LoVo (cell line): ENCODE measurements at regions not wholly inside any gene's neighbourhood (a gene's known extent, or its start where the extent isn't known, plus 50 kb on each side); places are given as distances from the start of the nearest gene placed in this dataset.

Experiments
- DNase-seq: peaks from one replicate; pipeline ENCODE4 v3.0.0-alpha.2; 2016; ENCODE audit warnings: low spot score

- no peak for DNase-seq
Observed at GRCh38 chr6:165913676-165914570, 250.9 kb upstream of the PDE10A start.

DNA sequence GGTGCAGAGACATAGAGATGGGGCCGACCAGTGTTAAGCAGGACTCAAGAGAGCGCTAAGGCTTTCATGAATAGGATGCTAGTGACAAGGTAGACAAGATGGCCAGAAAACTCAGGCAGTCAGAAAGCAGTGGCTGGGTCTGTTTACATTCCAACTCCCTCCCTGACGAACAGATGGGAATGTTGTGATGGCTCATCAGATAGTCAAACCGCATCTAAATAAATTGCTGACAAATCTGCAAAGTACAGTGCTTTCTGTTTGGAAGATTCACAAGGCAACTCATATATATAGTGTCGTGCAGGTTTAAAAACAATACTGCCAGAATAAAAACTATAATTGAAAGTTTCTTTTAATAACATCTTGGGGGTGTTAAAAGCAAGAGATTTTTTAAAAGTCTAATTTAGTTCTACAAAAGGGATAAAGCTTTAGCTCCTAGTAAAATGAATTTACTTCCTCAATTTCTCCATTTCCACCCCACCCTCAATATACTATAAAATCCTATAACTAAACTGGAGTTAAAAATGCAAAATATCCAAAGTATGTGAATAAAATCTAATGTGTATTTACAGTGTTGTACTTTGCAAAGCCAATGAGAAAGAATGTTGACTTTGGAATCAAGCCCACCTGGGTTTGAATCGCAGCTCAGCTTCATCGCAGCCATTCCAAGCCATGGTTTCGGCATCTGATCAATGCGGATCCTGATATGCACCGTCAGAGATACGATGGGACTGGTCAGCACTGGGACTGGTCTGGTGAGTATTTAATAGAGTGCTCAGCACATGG, 247.3 kb upstream of the PDE10A start:
- DNase-seq, result no peak

DNA sequence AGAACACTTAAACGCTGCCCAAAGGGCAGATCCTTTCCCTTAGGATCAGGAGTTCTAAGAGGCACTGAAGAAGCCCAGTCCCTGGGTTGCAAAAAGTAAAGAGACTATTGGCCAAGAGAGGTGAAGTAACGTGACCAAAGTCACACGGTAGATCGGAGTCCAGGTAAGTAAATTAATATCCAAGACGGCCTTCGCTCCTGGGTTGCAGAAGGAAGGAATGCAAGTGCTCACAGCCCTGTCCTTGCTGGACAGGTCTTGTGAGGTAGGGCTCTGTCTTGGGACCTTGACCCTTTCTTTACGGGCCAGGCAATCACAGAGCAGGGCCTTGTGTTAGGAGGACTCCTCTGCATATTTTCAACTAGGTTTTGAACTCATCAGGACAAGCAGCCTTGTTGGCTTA, 243.7 kb upstream of the PDE10A start:
- no peak for DNase-seq

DNA sequence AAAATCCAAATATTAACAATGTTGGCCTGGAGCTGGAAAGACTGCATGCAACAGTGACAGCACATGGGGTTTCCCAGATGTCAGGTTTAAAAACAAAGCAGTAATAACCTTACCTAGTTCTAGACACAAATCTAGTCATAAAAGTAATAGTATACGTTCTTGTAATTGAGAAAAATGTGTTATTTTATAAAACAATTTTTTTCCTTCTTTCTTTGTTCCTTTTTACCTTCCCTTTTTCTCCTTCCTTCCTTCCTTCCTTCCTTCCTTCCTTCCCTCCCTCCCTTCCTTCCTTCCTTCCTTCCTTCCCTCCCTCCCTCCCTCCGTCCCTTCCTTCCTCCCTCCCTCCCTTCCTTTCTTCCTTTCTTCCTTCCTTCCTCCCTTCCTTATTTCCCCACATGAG, 242.7 kb upstream of the PDE10A start:
- DNase-seq, result no peak

DNA sequence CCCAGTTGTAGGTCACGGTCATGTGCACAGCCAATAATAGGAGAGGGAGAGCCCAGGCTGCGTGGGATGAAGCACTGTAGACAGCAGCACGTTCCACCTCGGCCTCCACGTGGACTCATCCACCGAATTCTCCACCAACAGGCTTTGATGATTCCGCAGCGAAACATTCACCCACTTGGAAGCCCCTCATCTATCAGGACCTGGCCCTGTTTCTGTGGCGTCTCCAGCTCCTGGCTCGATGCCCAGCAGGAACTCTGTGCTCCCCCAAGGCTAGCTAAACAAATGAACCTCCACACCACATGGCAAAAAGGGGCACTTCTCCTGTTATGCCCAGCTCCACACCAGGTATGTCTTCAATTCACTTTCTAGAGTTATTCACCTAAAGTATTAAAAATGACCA, 237.9 kb upstream of the PDE10A start:
- DNase-seq, result no peak

- DNase-seq, result no peak
Observed at GRCh38 chr6:165899611-165900010, 236.6 kb upstream of the PDE10A start.

DNA sequence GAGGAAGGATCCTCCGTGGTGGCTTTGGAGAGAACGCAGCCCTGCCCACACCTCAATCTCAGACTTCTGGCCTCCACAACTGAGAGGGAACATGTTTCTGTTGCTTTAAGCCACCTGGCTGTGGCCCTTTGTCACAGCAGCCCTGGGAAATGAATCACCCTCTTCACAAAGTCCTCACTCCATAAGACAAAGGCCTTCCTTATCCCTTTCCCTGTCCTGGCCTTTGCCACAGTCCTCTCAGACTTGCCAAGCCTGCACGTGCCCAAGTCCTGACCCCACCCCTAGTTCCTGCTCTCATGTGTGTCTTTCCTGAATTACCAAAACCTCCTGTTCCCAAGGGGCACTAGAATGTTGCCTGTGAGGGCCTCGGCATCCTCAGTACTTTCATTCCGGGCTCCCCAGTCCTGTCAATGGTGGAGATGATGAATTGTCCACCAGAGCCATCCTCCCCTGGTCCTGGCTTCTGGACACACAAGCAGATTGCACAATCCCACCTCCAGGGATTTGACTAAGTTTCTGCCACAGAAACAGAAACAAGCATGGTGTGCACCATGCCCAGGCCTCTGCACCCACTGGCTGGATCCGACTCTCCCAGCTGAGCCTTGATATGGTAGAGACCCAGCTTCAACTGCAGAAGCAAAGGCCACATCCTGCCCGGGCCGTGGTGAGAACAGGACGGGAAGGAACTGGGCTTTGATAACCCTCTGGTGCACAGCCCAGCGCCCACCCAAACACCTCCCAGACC, 232.6 kb upstream of the PDE10A start:
- DNase-seq, result peak; percentile 1

DNA sequence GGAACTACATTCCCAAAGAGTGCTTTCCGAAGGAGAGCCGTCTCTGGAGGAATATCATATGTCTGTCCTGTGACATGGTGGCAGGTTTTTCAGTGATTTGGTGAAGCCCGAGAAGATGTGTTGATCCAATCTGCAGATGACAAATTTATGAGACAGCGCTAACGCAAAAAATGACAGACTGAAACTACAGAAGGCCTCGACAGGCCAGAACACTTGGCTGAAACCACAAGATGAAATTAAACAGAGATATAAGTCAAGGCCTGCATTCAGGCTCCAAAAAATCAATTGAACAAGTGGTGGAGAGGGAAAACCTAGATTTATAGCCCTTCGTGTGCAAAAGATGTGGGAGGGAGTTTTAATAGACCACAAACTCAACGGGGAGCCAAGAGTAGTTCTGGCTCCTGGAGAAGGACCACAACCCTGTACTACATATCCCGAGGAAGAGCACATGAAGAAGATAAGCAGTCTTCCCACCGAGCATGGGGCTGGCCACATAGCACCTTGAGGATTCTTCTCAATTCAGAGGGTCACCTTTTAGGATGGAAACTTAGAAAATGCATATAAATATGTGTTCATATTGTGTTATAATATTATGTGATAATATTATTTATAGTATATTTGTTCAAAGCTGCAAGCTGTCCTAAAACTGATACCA, 231.3 kb upstream of the PDE10A start:
- no peak for DNase-seq

GRCh38 chr6:165893431-165893830, 230.4 kb upstream of the PDE10A start:
- no peak for DNase-seq

GRCh38 chr6:165891320-165891719, 228.3 kb upstream of the PDE10A start:
- no peak for DNase-seq

DNA sequence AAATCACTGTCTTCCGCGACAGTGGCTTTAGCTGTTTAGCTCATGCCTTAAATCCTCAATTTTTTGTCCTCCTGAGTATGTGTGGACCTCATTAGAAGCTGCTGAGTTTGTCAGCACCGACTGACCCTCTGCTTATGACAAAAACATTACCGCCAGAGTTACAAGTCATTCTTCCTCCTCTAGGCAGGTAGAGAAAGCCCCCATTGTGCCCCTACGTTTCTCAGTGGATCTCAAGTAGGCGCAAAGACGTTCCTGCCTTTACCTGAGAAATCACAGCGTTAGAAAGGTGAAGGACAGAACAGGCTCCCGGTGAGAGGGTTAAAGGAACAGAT, 227.3 kb upstream of the PDE10A start:
- no peak for DNase-seq

DNA sequence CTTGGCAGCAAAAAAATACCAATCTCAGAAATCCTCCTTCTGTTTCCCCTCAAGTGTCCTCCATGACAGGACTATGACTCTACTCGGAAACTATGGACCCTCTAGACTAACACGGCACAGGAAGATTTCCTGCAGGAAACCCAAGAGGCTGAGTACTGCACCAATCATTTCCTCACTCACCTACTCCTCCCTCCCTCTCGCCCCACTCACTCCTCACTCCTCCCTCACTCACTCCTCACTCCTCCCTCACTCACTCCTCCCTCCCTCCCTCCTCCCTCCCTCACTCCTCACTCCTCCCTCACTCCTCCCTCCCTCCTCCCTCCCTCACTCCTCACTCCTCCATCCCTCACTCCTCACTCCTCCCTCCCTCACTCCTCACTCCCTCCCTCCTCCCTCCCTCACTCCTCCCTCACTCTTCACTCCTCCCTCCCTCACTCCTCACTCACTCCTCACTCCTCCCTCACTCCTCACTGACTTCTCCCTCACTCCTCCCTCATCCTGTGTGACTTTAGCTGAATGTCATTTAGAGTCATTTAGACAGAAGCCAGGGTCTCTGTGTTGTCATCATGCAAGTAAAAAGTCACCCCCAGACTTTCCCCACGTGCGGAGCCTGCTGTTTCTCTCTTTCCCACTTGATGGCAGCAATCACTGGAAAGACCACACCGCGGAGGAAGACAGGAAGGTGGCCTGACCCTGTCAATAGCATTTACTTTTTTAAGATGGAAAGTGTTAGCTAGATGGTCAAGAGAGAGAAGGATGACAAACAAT, 226.8 kb upstream of the PDE10A start:
- DNase-seq, result no peak

DNA sequence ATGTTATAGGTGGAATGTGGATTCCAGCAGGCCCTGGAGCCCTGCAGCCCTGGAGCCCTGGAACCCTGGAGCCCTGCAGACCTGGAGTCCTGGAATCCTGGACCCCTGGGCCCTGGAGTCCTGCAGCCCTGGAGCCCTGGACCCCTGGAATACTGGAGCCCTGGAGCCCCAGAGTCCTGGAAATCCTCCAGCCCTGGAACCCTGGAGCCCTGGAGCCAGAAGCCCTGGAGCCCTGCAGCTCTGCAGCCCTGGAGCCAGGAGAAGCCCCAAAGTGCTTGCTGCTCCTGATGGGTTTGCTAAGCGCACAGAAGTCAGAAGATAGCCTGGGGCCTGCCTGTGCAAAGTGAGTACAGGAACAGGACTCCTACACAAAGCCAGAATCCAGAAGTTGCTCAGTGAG, 223.1 kb upstream of the PDE10A start:
- no peak for DNase-seq

- peak; percentile 60 for DNase-seq
Observed at GRCh38 chr6:165884813-165885765, 222.0 kb upstream of the PDE10A start.

DNA sequence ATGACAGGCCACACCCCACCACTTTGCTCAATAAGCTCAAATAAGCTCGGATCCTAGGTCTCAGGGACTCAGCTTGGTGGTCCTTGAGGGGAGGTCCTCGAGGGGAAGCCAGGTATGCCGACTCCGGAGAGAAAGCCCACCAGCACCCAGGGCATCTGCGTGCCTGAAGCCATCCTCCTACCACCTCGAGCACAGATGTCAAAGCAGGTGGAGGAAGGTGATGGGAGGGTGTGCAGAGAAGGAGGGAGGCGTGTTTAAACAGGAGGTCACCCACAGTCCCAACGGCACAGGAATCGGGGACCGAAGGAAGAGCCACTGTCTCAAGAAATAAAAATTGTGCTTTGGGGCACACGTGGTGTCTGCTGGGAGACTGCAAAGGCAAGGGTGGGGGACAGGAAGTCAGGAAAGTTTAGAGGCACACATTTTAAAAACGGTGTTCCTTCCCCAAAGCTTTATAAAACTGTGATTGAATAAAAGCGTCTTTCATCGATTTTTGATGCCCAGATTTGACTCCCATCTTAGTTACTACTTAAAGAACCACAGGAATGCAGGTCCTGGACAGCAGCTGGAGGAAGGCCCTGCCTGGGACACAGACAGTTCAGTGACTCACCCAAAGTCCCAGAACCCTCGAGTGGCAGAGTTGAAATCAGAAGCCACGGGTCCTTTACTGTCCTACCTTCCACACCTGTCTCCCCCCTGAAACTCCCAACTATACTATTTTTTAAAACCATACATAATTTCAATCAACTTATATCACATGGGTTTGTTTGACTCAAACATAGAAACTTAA, 221.0 kb upstream of the PDE10A start:
- no peak for DNase-seq

DNA sequence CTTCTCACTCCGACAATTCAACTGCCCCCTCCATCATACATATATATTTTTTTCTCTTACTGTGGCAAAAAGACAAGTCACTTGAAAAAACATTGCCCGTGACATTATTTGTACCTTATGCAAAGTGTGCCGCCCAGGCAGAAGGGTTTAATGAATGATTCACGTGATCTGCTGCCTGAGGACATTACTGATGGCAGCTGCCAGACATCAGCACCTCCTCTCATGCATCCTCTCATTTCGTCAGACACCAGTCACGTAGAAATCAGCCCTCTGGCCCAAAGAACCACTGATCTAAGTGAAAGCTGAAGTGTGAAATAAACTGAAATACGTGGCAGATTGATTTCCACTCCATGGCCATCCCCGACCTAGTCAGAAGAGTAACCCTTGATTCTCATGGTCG, 218.8 kb upstream of the PDE10A start:
- DNase-seq, result no peak

- no peak for DNase-seq
Observed at GRCh38 chr6:165880686-165881085, 217.6 kb upstream of the PDE10A start.

GRCh38 chr6:165877773-165878172, 214.7 kb upstream of the PDE10A start:
- DNase-seq, result no peak

- DNase-seq, result no peak
Observed at GRCh38 chr6:165877192-165877591, 214.2 kb upstream of the PDE10A start.
